ENCODE measurements at regions not wholly inside any gene's neighbourhood (a gene's known extent, or its start where the extent isn't known, plus 50 kb on each side); places are given as distances from the start of the nearest gene placed in this dataset.

- Mint-ChIP-seq H3K9me3 (ENCODE audit: unreplicated experiment) (no peaks in the 10 kb centered on the region), H3K4me1 (ENCODE audit: unreplicated experiment) (peaks cover 3% of the 10 kb centered on the region), H3K27ac (ENCODE audit: unreplicated experiment) (no peak overlapping the region), H3K36me3 (ENCODE audit: low read depth, unreplicated experiment) (no peaks in the 10 kb centered on the region), H3K27me3 (ENCODE audit: unreplicated experiment) (peaks cover 3% of the 10 kb centered on the region), H3K4me3 (ENCODE audit: unreplicated experiment) (no peak overlapping the region)
- DNase-seq (ENCODE audit: low spot score) = no peak
- no peak for TF ChIP-seq CTCF (IDR thresholded peaks at IDR 0.05; ENCODE audit: unreplicated experiment)
Observed at GRCh38 chr2:59881218-59881617, 672.2 kb downstream of the BCL11A start.

GRCh38 chr2:59879700-59880131 is 673.7 kb downstream of the BCL11A start:
- peaks cover 8% of the 10 kb centered on the region for H3K27me3 Mint-ChIP-seq (ENCODE audit: unreplicated experiment)
- H3K36me3 Mint-ChIP-seq (ENCODE audit: low read depth, unreplicated experiment) = no peaks in the 10 kb centered on the region
- no peak overlapping the region for H3K27ac Mint-ChIP-seq (ENCODE audit: unreplicated experiment)
- H3K4me1 Mint-ChIP-seq (ENCODE audit: unreplicated experiment) = no peaks in the 10 kb centered on the region
- no peak overlapping the region for H3K4me3 Mint-ChIP-seq (ENCODE audit: unreplicated experiment)
- no peaks in the 10 kb centered on the region for H3K9me3 Mint-ChIP-seq (ENCODE audit: unreplicated experiment)
- TF ChIP-seq CTCF (IDR thresholded peaks at IDR 0.05; ENCODE audit: unreplicated experiment) = no peak
- DNase-seq (ENCODE audit: low spot score) = no peak

- Mint-ChIP-seq H3K27me3 (ENCODE audit: unreplicated experiment) (peaks cover 8% of the 10 kb centered on the region), H3K4me1 (ENCODE audit: unreplicated experiment) (no peaks in the 10 kb centered on the region), H3K27ac (ENCODE audit: unreplicated experiment) (no peak overlapping the region), H3K9me3 (ENCODE audit: unreplicated experiment) (no peaks in the 10 kb centered on the region), H3K4me3 (ENCODE audit: unreplicated experiment) (no peak overlapping the region), H3K36me3 (ENCODE audit: low read depth, unreplicated experiment) (no peaks in the 10 kb centered on the region)
- DNase-seq (ENCODE audit: low spot score) = no peak
- TF ChIP-seq CTCF (IDR thresholded peaks at IDR 0.05; ENCODE audit: unreplicated experiment) = no peak
Observed at GRCh38 chr2:59875836-59876235, 677.6 kb downstream of the BCL11A start.

- H3K27me3 Mint-ChIP-seq (ENCODE audit: unreplicated experiment) = peaks cover 8% of the 10 kb centered on the region
- H3K4me3 Mint-ChIP-seq (ENCODE audit: unreplicated experiment) = no peak overlapping the region
- H3K4me1 Mint-ChIP-seq (ENCODE audit: unreplicated experiment) = no peaks in the 10 kb centered on the region
- no peak for TF ChIP-seq CTCF (IDR thresholded peaks at IDR 0.05; ENCODE audit: unreplicated experiment)
- no peaks in the 10 kb centered on the region for H3K9me3 Mint-ChIP-seq (ENCODE audit: unreplicated experiment)
- no peak for DNase-seq (ENCODE audit: low spot score)
- H3K27ac Mint-ChIP-seq (ENCODE audit: unreplicated experiment) = no peak overlapping the region
- no peaks in the 10 kb centered on the region for H3K36me3 Mint-ChIP-seq (ENCODE audit: low read depth, unreplicated experiment)
Observed at GRCh38 chr2:59874971-59875755, 678.3 kb downstream of the BCL11A start.

- Mint-ChIP-seq H3K4me3 (ENCODE audit: unreplicated experiment) (no peak overlapping the region), H3K9me3 (ENCODE audit: unreplicated experiment) (no peaks in the 10 kb centered on the region), H3K36me3 (ENCODE audit: low read depth, unreplicated experiment) (no peaks in the 10 kb centered on the region), H3K27ac (ENCODE audit: unreplicated experiment) (no peak overlapping the region), H3K4me1 (ENCODE audit: unreplicated experiment) (no peaks in the 10 kb centered on the region), H3K27me3 (ENCODE audit: unreplicated experiment) (peaks cover 8% of the 10 kb centered on the region)
- no peak for TF ChIP-seq CTCF (IDR thresholded peaks at IDR 0.05; ENCODE audit: unreplicated experiment)
- no peak for DNase-seq (ENCODE audit: low spot score)
Observed at GRCh38 chr2:59874361-59874760, 679.1 kb downstream of the BCL11A start.
